Fibroblast of pulmonary artery (primary cell): ENCODE measurements at regions not wholly inside any gene's neighbourhood (a gene's known extent, or its start where the extent isn't known, plus 50 kb on each side); places are given as distances from the start of the nearest gene placed in this dataset.
A peak's percentile ranks its signal among the peaks of the same experiment; 100 is the strongest.

ENCODE experiments used
- DNase-seq: peaks from one replicate; pipeline ENCODE4 v3.0.0-alpha.2; 2010; ENCODE audit warnings: low read depth
- H3K4me3 ChIP-seq: replicated peaks from 2 replicates; pipeline ENCODE4 v1.5.1; 2011; ENCODE audit warnings: low read depth, mild to moderate bottlenecking, control low read depth, low read length, moderate library complexity
- TF ChIP-seq, protein P1 (sequence below): IDR thresholded peaks from 2 replicates; pipeline ENCODE4 v1.5.1; 2011; ENCODE audit warnings: mild to moderate bottlenecking, control low read depth, low read length, inconsistent platforms; ENCODE audit errors: missing control alignments

DNA sequence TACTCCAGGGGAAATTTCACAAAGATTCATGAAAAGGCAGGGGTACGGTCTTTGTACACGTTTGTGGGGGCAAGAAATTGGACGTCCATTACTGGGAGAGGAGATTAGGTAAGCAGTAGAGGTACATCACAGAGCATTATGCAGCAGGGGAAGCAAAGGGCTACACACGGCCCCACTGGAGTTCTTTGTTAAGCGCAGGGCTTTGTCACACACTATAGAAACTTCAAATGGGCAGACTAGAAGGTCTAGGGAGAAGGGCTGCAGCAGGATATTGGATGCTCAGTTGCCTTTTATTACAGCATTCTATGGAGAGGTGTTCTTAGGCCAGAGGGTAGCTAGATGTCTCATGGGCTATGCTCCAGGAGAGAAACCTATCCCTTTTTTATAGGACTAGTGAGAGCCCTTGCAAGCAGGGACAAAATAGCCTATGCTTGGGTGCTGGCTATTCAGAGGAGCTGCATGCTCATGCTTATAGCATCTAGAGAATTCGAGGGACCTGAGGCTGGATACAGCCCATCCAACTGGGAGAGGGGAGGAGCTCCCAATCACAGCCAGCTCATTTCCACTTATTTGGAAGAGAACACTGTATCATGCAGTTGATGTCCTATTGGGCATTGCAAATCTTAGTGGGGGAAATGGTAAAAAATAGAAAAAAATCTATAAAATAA, 506.4 kb upstream of the ADAMTS9 start:
- TF ChIP-seq, protein P1, sequence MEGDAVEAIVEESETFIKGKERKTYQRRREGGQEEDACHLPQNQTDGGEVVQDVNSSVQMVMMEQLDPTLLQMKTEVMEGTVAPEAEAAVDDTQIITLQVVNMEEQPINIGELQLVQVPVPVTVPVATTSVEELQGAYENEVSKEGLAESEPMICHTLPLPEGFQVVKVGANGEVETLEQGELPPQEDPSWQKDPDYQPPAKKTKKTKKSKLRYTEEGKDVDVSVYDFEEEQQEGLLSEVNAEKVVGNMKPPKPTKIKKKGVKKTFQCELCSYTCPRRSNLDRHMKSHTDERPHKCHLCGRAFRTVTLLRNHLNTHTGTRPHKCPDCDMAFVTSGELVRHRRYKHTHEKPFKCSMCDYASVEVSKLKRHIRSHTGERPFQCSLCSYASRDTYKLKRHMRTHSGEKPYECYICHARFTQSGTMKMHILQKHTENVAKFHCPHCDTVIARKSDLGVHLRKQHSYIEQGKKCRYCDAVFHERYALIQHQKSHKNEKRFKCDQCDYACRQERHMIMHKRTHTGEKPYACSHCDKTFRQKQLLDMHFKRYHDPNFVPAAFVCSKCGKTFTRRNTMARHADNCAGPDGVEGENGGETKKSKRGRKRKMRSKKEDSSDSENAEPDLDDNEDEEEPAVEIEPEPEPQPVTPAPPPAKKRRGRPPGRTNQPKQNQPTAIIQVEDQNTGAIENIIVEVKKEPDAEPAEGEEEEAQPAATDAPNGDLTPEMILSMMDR, result no peak
- no peak overlapping the region for H3K4me3 ChIP-seq
- DNase-seq, result no peak

DNA sequence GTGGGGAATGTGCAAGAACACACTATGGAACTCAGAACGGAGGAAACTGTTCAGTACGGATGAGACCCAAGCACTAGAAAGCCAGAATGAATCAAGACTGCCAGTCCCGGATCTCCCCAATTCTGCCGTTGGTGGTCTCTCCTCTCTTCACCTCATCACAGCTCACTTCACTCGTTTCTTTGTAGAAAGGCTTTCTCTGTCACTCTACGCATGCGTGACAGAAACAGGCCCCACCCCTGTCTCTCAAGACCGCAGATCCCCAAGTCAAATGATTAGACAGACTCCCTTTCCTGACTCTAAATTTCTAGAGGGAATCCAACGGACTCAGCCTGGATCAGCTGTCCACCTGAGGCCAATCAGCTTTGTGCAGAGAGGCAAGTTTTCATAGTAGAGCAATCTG, 505.7 kb upstream of the ADAMTS9 start:
- TF ChIP-seq, protein P1, result no peak
- H3K4me3 ChIP-seq, result no peak overlapping the region
- no peak for DNase-seq

DNA sequence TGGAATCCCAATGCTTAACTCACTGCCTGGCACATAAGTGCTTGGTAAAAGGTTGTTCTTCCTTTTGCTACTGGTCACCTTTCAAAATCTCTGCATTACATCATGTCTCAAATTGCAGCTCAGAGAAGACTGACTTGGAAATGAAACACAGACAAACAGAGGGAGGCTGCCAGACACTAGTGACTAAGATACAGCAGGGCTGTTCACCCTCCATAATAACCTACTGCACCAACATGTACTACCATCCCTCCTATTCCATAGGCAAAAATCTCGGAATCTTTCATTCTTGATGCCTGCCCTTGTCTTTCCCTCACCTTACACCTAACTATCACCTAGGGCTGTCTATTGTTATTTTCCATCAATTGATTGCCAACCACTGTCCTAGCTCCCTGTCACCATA, 502.3 kb upstream of the ADAMTS9 start:
- TF ChIP-seq, protein P1, result no peak
- no peak for DNase-seq
- H3K4me3 ChIP-seq, result no peak overlapping the region

DNA sequence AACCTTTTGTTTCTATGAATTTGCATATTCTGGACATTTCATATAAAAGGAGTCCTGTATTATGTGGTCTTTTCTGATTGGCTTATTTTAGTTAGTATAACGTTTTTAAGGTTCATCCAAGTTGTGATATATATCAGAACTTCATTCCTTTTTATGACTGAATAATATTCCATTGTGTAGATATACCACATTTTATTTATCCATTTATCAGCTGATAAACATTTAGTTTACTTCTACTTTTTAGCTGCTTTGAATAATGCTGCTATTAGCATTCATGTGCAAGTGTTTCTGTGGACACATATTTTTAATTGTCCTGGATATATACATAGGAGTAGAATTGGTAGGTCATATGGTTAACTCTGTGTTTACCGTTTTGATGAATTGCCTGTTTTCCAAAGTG, 498.5 kb upstream of the ADAMTS9 start:
- DNase-seq, result no peak
- H3K4me3 ChIP-seq, result no peak overlapping the region
- TF ChIP-seq, protein P1, result no peak

DNA sequence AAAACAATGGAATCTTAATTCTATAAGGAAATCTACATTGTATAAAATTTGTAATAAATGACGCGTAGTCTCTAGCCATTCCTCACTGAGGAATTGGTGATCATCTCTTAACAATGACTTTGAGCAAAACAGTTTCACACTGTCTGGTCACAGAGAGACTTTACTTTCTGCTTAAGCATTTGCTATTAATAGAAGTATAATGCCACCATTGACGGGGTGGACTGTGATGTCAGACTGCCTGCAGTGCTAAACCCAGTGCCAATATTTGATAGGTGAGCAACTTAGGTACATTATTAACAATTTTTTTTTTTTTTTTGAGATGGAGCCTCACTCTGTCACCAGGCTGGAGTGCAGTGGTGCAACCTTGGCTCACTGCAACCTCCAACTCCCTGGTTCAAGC, 494.9 kb upstream of the ADAMTS9 start:
- TF ChIP-seq, protein P1, result no peak
- no peak overlapping the region for H3K4me3 ChIP-seq
- DNase-seq, result no peak

DNA sequence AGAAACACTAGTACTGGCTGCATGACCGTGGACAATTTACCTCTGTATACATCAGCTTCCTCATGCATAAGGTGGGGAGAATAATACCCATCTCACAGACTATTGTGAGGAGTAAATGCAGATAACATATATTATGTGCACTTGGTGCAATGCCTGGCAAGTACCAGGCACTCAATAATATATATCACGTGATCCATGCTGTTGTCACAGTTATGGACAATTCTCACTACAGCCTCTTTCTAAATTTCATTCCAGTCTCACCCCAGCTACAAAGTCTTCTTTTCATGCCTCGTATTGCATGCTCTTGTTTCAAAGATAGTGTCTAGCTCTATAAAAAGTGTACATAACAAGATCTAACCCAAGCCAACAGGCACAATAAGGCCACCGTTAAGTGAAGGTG, 494.3 kb upstream of the ADAMTS9 start:
- TF ChIP-seq, protein P1, result no peak
- DNase-seq, result no peak
- H3K4me3 ChIP-seq, result no peak overlapping the region

DNA sequence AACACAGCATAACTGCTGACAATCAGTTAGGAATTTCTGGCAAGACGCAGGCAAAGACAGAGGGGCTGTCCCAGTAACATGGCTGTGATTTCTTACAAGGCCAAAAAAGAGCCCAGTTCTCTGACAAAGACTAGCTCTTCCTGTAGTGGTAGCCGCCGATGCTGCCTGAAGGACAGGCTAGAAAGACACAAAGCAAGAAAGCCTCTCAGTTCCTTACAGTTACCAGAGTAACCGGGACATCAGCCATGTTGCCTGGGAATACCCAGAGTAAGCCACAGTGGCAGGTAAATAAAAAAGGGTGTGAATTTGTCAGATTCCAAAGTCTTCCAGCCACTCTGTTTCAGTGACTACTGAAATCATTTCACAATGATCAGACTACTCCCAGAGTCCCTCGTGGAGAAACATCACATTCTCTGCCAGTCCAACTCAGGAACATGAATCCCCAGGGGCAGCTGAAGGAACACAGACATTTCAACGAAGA, 493.6 kb upstream of the ADAMTS9 start:
- DNase-seq, result peak; percentile 19
- TF ChIP-seq, protein P1, result no peak
- no peak overlapping the region for H3K4me3 ChIP-seq
